ENCODE measurements at regions not wholly inside any gene's neighbourhood (a gene's known extent, or its start where the extent isn't known, plus 50 kb on each side); places are given as distances from the start of the nearest gene placed in this dataset.
"Not testable (repeated sequence)": the region's sequence is repeated elsewhere in the genome, so short reads cannot be mapped to it uniquely, and the experiment has no call there.

- in situ Hi-C loops (cut with MboI; ENCODE audit: low sequenced_read_pairs); H3K9me1 ChIP-seq (ENCODE audit: insufficient read depth, low read length); H4K20me1 ChIP-seq (ENCODE audit: insufficient read depth, low read length); H3K56ac ChIP-seq (ENCODE audit: extremely low read depth, insufficient read depth, low read length); POLR2A ChIA-PET (ENCODE audit: unreplicated experiment); H2AK9ac ChIP-seq (replicated peaks; ENCODE audit: low read depth, low read length, poor library complexity); H3K18ac ChIP-seq (ENCODE audit: low read depth, low read length); H3K4ac ChIP-seq (ENCODE audit: low read depth, low read length); H3K79me1 ChIP-seq (ENCODE audit: low read depth in 1 of 2, low read length in 2 of 2); intact Hi-C loops (cut with micrococcal nuclease); H3K14ac ChIP-seq (replicated peaks; ENCODE audit: low read depth, low read length); H3K27ac ChIP-seq (ENCODE audit: insufficient read depth, low read length); H2BK20ac ChIP-seq (ENCODE audit: low read depth, low read length); H4K8ac ChIP-seq (ENCODE audit: low read depth in 2 of 2, low read length in 2 of 2); H3K4me2 ChIP-seq (ENCODE audit: low read depth, low read length); dilution Hi-C loops (cut with HindIII; ENCODE audit: low sequenced_read_pairs, unreplicated experiment); DNase-seq; BruUV-seq (replicated peaks); H2AFZ ChIP-seq (replicated peaks; ENCODE audit: low read length, poor library complexity); H2BK15ac ChIP-seq (ENCODE audit: low read depth, low read length); H3K36me3 ChIP-seq (ENCODE audit: control insufficient read depth, insufficient read depth, low read length); H4K91ac ChIP-seq (ENCODE audit: insufficient read depth, low read depth, low read length); H2BK5ac ChIP-seq (ENCODE audit: low read depth, low read length, poor library complexity, severe bottlenecking); H3K23ac ChIP-seq (ENCODE audit: low read depth, low read length); H3K27me3 ChIP-seq (ENCODE audit: control insufficient read depth, insufficient read depth, low read length); H2BK120ac ChIP-seq (ENCODE audit: low read depth, low read length); H3K4me3 ChIP-seq (ENCODE audit: insufficient read depth, low read depth, low read length); H3K9me3 ChIP-seq (ENCODE audit: control insufficient read depth, insufficient read depth, low read length); H2AK5ac ChIP-seq (ENCODE audit: low read depth, low read length); H3K4me1 ChIP-seq (ENCODE audit: control insufficient read depth, insufficient read depth, low read length); ATAC-seq (ENCODE audit: low read depth); H4K5ac ChIP-seq (ENCODE audit: low read depth, low read length); H3K9ac ChIP-seq (ENCODE audit: low read depth, low read length); CTCF ChIA-PET: not testable (repeated sequence)
- WGBS, 2 experiments (ENCODE audit: extremely low coverage in 2 of 2, insufficient read length in 1 of 2), result no CpG with 5 or more reads among the region's 2 CpGs
These were observed 176.6 kb upstream of the SRD5A2 start for GRCh38 chr2:31757351-31757750.

- BruUV-seq (replicated peaks); dilution Hi-C loops (cut with HindIII; ENCODE audit: low sequenced_read_pairs, unreplicated experiment); in situ Hi-C loops (cut with MboI; ENCODE audit: low sequenced_read_pairs): not testable (repeated sequence)
These were observed 168.0 kb upstream of the SRD5A2 start for GRCh38 chr2:31748746-31749145.

More at GRCh38 chr2:31748746-31749145, 168.0 kb upstream of the SRD5A2 start:
- H3K79me1 ChIP-seq (ENCODE audit: low read depth in 1 of 2, low read length in 2 of 2); DNase-seq; H3K27ac ChIP-seq (ENCODE audit: insufficient read depth, low read length); H3K36me3 ChIP-seq (ENCODE audit: control insufficient read depth, insufficient read depth, low read length); H3K56ac ChIP-seq (ENCODE audit: extremely low read depth, insufficient read depth, low read length); H3K4me2 ChIP-seq (ENCODE audit: low read depth, low read length); H2BK5ac ChIP-seq (ENCODE audit: low read depth, low read length, poor library complexity, severe bottlenecking); H4K91ac ChIP-seq (ENCODE audit: insufficient read depth, low read depth, low read length); H2BK20ac ChIP-seq (ENCODE audit: low read depth, low read length); H2BK120ac ChIP-seq (ENCODE audit: low read depth, low read length); H3K23ac ChIP-seq (ENCODE audit: low read depth, low read length); H3K4ac ChIP-seq (ENCODE audit: low read depth, low read length); H3K9ac ChIP-seq (ENCODE audit: low read depth, low read length); H3K4me3 ChIP-seq (ENCODE audit: insufficient read depth, low read depth, low read length); H2AFZ ChIP-seq (replicated peaks; ENCODE audit: low read length, poor library complexity); ATAC-seq (ENCODE audit: low read depth); H4K20me1 ChIP-seq (ENCODE audit: insufficient read depth, low read length); H2AK5ac ChIP-seq (ENCODE audit: low read depth, low read length); H3K9me3 ChIP-seq (ENCODE audit: control insufficient read depth, insufficient read depth, low read length); H2BK15ac ChIP-seq (ENCODE audit: low read depth, low read length); intact Hi-C loops (cut with micrococcal nuclease); H3K4me1 ChIP-seq (ENCODE audit: control insufficient read depth, insufficient read depth, low read length); H3K14ac ChIP-seq (replicated peaks; ENCODE audit: low read depth, low read length); CTCF ChIA-PET; H2AK9ac ChIP-seq (replicated peaks; ENCODE audit: low read depth, low read length, poor library complexity); H4K5ac ChIP-seq (ENCODE audit: low read depth, low read length); H3K9me1 ChIP-seq (ENCODE audit: insufficient read depth, low read length); H3K27me3 ChIP-seq (ENCODE audit: control insufficient read depth, insufficient read depth, low read length); POLR2A ChIA-PET (ENCODE audit: unreplicated experiment); H3K18ac ChIP-seq (ENCODE audit: low read depth, low read length); H4K8ac ChIP-seq (ENCODE audit: low read depth in 2 of 2, low read length in 2 of 2): not testable (repeated sequence)
- 80% methylated on average over 2 of the region's 13 CpGs; no CpG with 5 or more reads in 1 of the 2 experiments for WGBS, 2 experiments (ENCODE audit: extremely low coverage in 2 of 2, insufficient read length in 1 of 2)

Data from IMR-90 (cell line).